ENCODE measurements at regions not wholly inside any gene's neighbourhood (a gene's known extent, or its start where the extent isn't known, plus 50 kb on each side); places are given as distances from the start of the nearest gene placed in this dataset.
"Not testable (repeated sequence)": the region's sequence is repeated elsewhere in the genome, so short reads cannot be mapped to it uniquely, and the experiment has no call there.

DNA sequence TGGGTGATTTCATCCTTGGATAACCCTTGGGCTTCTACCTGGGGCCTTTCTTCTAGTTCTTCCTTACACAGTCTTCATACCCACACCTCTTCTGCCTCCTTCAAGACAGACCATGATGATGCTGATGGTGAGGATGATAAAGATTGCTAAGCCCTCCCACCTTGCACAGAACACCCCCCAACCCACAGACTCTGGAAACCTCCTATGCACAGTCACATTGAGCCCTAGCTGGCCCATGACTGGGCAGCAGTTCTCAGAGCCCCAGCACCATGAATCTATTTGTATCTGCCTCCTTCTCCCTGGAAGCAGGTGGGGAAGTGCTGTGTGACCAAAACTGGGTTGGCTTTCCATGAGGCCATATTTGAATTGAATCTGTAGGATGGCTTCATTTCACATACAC, 99.8 kb downstream of the EN1 start:
- no peak overlapping the region for H3K9ac ChIP-seq (ENCODE audit: low read depth, low read length, poor library complexity, severe bottlenecking)
- H2AFZ ChIP-seq (ENCODE audit: low read length), result no peak overlapping the region
- H3K4me3 ChIP-seq (ENCODE audit: low read length, poor library complexity, severe bottlenecking), result no peak overlapping the region
- no peaks in the 10 kb centered on the region for H3K79me2 ChIP-seq (ENCODE audit: insufficient read depth, low read length)
- H3K9me3 ChIP-seq (ENCODE audit: insufficient read depth, low read depth, low read length), result peaks cover 5% of the 10 kb centered on the region; the same call in 1 of the 2 replicates
- H3K4me2 ChIP-seq (ENCODE audit: low read depth, low read length, poor library complexity, severe bottlenecking), result no peak overlapping the region
- H3K4me1 ChIP-seq (ENCODE audit: insufficient read depth, low read length, poor library complexity, severe bottlenecking), result no peaks in the 10 kb centered on the region
- TF ChIP-seq, protein P1, sequence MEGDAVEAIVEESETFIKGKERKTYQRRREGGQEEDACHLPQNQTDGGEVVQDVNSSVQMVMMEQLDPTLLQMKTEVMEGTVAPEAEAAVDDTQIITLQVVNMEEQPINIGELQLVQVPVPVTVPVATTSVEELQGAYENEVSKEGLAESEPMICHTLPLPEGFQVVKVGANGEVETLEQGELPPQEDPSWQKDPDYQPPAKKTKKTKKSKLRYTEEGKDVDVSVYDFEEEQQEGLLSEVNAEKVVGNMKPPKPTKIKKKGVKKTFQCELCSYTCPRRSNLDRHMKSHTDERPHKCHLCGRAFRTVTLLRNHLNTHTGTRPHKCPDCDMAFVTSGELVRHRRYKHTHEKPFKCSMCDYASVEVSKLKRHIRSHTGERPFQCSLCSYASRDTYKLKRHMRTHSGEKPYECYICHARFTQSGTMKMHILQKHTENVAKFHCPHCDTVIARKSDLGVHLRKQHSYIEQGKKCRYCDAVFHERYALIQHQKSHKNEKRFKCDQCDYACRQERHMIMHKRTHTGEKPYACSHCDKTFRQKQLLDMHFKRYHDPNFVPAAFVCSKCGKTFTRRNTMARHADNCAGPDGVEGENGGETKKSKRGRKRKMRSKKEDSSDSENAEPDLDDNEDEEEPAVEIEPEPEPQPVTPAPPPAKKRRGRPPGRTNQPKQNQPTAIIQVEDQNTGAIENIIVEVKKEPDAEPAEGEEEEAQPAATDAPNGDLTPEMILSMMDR (conservative IDR thresholded peaks at IDR 0.05; ENCODE audit: low read length), result no peak
- TF ChIP-seq EZH2phosphoT487 (IDR thresholded peaks at IDR 0.05; ENCODE audit: borderline replicate concordance), result no peak
- H3K9me2 ChIP-seq (replicated peaks; ENCODE audit: low read depth, low read length), result no peaks in the 10 kb centered on the region
- H4K20me1 ChIP-seq (ENCODE audit: insufficient read depth, low read length, poor library complexity, severe bottlenecking), result no peaks in the 10 kb centered on the region
- H3K27me3 ChIP-seq (ENCODE audit: insufficient read depth, low read length, poor library complexity, severe bottlenecking), result no peaks in the 10 kb centered on the region
- no peaks in the 10 kb centered on the region for H3K36me3 ChIP-seq (ENCODE audit: insufficient read depth, low read length)
- H3F3A ChIP-seq (ENCODE audit: low read depth), result no peaks in the 10 kb centered on the region

GRCh38 chr2:118747066-118747465, 100.4 kb downstream of the EN1 start:
- no peaks in the 10 kb centered on the region for H3K36me3 ChIP-seq (ENCODE audit: insufficient read depth, low read length)
- H3K4me1 ChIP-seq (ENCODE audit: insufficient read depth, low read length, poor library complexity, severe bottlenecking), result no peaks in the 10 kb centered on the region
- no peaks in the 10 kb centered on the region for H3F3A ChIP-seq (ENCODE audit: low read depth)
- H3K9me2 ChIP-seq (replicated peaks; ENCODE audit: low read depth, low read length), result no peaks in the 10 kb centered on the region
- peaks cover 5% of the 10 kb centered on the region; the same call in 1 of the 2 replicates for H3K9me3 ChIP-seq (ENCODE audit: insufficient read depth, low read depth, low read length)
- H3K4me3 ChIP-seq (ENCODE audit: low read length, poor library complexity, severe bottlenecking), result no peak overlapping the region
- H3K27me3 ChIP-seq (ENCODE audit: insufficient read depth, low read length, poor library complexity, severe bottlenecking), result no peaks in the 10 kb centered on the region
- H3K9ac ChIP-seq (ENCODE audit: low read depth, low read length, poor library complexity, severe bottlenecking), result no peak overlapping the region
- H4K20me1 ChIP-seq (ENCODE audit: insufficient read depth, low read length, poor library complexity, severe bottlenecking), result no peaks in the 10 kb centered on the region
- H3K4me2 ChIP-seq (ENCODE audit: low read depth, low read length, poor library complexity, severe bottlenecking), result no peak overlapping the region
- no peaks in the 10 kb centered on the region for H3K79me2 ChIP-seq (ENCODE audit: insufficient read depth, low read length)
- H2AFZ ChIP-seq (ENCODE audit: low read length), result no peak overlapping the region
- TF ChIP-seq, protein P1 (conservative IDR thresholded peaks at IDR 0.05; ENCODE audit: low read length), result no peak
- no peak for TF ChIP-seq EZH2phosphoT487 (IDR thresholded peaks at IDR 0.05; ENCODE audit: borderline replicate concordance)

- not testable (repeated sequence) for H3K27me3 ChIP-seq (ENCODE audit: insufficient read depth, low read length, poor library complexity, severe bottlenecking); H4K20me1 ChIP-seq (ENCODE audit: insufficient read depth, low read length, poor library complexity, severe bottlenecking); H3K36me3 ChIP-seq (ENCODE audit: insufficient read depth, low read length); H2AFZ ChIP-seq (ENCODE audit: low read length); H3K9ac ChIP-seq (ENCODE audit: low read depth, low read length, poor library complexity, severe bottlenecking); H3K79me2 ChIP-seq (ENCODE audit: insufficient read depth, low read length); H3K4me1 ChIP-seq (ENCODE audit: insufficient read depth, low read length, poor library complexity, severe bottlenecking); H3K9me2 ChIP-seq (replicated peaks; ENCODE audit: low read depth, low read length); H3F3A ChIP-seq (ENCODE audit: low read depth); H3K9me3 ChIP-seq (ENCODE audit: insufficient read depth, low read depth, low read length); H3K4me3 ChIP-seq (ENCODE audit: low read length, poor library complexity, severe bottlenecking); H3K4me2 ChIP-seq (ENCODE audit: low read depth, low read length, poor library complexity, severe bottlenecking)
Measured at GRCh38 chr2:118744682-118745181, 102.7 kb downstream of the EN1 start.

DNA sequence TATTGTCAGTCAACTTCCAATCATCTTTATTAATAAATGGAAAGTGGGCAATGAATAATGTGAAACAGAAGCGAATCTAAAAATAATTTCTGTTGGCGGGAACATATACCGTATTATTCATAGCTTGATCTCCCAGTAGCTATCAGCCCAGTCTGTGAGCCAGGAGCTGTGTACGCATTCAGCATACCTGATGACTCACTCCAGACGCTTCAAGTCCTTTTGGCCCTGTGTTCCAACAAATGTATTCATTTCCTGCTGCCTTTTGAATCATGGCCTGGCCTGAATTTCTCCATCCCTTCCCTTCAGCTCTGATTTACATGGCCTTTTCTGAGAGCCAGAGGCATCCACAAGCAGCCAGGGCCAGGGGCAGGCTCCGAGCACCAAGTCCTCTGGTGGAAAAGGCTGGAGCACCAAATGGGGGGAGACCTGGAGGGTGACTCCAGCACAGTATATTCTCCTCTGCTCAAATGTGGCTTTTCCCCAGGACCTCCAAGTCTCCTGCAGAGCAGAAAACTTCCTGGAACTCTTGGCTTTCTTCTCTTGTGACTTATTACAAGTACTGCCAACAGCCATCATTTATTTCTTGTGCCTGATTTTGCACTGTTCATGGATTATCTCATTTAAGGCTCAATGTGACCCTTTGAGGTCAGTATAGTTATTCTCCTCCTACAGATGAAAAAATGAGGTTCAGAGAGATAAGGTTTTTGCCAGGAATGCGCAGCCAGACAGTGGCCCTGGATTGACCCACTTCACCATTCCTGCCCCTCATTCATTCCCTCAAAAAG, 108.7 kb downstream of the EN1 start:
- TF ChIP-seq, protein P1 (conservative IDR thresholded peaks at IDR 0.05; ENCODE audit: low read length), result no peak
- TF ChIP-seq EZH2phosphoT487 (IDR thresholded peaks at IDR 0.05; ENCODE audit: borderline replicate concordance), result no peak
- no peak overlapping the region for H2AFZ ChIP-seq (ENCODE audit: low read length)
- H3K9ac ChIP-seq (ENCODE audit: low read depth, low read length, poor library complexity, severe bottlenecking), result no peak overlapping the region
- no peak overlapping the region for H3K4me2 ChIP-seq (ENCODE audit: low read depth, low read length, poor library complexity, severe bottlenecking)
- H3K36me3 ChIP-seq (ENCODE audit: insufficient read depth, low read length), result no peaks in the 10 kb centered on the region
- H3K9me3 ChIP-seq (ENCODE audit: insufficient read depth, low read depth, low read length), result no peaks in the 10 kb centered on the region
- no peak overlapping the region for H3K4me3 ChIP-seq (ENCODE audit: low read length, poor library complexity, severe bottlenecking)
- H4K20me1 ChIP-seq (ENCODE audit: insufficient read depth, low read length, poor library complexity, severe bottlenecking), result no peaks in the 10 kb centered on the region
- no peaks in the 10 kb centered on the region for H3K9me2 ChIP-seq (replicated peaks; ENCODE audit: low read depth, low read length)
- no peaks in the 10 kb centered on the region for H3K27me3 ChIP-seq (ENCODE audit: insufficient read depth, low read length, poor library complexity, severe bottlenecking)
- H3F3A ChIP-seq (ENCODE audit: low read depth), result no peaks in the 10 kb centered on the region
- H3K79me2 ChIP-seq (ENCODE audit: insufficient read depth, low read length), result no peaks in the 10 kb centered on the region
- H3K4me1 ChIP-seq (ENCODE audit: insufficient read depth, low read length, poor library complexity, severe bottlenecking), result no peaks in the 10 kb centered on the region
